ENCODE measurements at regions not wholly inside any gene's neighbourhood (a gene's known extent, or its start where the extent isn't known, plus 50 kb on each side); places are given as distances from the start of the nearest gene placed in this dataset.

DNA sequence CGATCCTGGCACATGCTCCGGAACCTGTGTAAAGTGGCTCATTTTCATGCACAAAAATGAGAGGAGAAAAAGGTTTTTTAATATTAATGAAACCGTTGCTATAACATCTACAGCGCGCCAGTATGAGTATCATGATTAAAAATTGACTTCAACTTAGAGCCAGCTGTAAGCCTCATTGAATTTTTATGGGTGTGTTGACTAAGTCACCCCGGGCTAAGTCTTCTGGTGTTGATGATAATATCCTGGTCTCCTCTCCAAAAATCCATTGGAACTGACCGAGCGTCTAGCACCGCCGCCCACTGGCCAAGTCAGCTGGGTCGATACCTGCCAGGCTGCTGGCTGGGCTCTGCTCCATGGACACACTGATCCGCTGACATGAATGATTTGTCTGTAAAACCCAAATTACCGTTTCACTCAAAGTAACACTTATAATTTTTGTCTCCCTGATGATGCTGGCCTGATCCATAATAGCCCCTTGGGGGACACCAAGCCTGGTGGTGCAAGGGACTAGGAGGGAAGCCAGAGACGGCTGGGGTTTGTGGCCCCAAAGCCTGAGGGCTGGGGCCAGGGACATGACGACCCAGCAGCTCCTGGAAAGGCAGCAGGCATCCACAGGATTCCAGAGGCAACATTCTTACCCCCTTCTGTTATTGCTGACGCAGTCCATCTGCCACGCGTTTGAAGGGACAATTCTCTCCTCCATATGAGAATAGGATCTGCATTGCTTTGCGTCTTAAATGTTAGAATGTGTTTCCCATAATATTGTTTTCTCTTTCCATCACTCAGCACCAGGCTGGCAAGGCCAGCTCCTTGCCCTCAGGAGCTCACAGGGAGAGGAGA lies 131.0 kb upstream of the PPP2R2D start:
- no peaks in the 10 kb centered on the region for H3K36me3 ChIP-seq (replicated peaks; ENCODE audit: control insufficient read depth, insufficient read depth, low read length)
- no peak for DNase-seq
- H3K4me3 ChIP-seq (ENCODE audit: insufficient read depth, low read depth, low read length): no peak overlapping the region
- H3K27me3 ChIP-seq (ENCODE audit: control insufficient read depth, insufficient read depth, low read length): no peaks in the 10 kb centered on the region

- Histone ChIP-seq H3K36me3 (replicated peaks; ENCODE audit: control insufficient read depth, insufficient read depth, low read length) (no peaks in the 10 kb centered on the region), H3K27me3 (ENCODE audit: control insufficient read depth, insufficient read depth, low read length) (no peaks in the 10 kb centered on the region; the same call in 1 of the 2 replicates), H3K4me3 (ENCODE audit: insufficient read depth, low read depth, low read length) (no peak overlapping the region)
- no peak for DNase-seq
Observed at GRCh38 chr10:131770946-131771633, 129.7 kb upstream of the PPP2R2D start.

DNA sequence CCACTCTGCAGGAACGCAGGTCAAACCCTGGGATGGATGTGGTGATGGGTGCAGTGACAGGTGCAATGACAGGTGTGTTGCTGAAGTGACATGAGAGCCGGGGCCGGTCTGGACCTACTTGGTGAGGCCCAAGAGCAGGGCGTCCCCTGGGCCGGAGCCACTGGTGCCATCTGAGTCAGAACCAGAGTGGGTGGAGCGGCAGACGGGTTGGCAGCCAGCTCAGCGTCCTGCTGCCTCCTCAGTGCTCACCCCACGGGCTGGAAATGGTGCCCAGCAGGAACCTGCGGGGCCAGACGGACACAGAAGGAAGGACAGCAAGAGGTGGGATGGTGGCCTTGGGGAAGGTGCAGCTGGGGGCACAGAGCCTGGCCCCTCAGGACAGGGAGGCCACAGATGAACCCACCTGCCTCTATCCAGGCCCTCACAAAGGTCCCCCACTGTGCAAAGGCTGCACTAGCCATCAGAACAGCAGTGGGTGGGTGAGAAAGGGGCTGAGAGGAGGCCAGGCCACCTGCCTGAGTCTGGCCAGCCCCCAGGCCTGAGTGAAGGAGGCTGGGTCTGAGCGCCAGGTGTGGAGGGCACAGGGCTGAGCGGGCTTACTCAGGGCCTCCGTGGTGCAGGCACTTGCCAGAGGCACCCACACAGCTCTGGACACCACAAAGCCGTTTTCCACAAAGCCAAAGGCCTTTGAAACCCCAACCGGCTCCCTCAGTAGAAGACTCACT lies 129.0 kb upstream of the PPP2R2D start:
- Histone ChIP-seq H3K4me3 (ENCODE audit: insufficient read depth, low read depth, low read length) (no peak overlapping the region), H3K36me3 (replicated peaks; ENCODE audit: control insufficient read depth, insufficient read depth, low read length) (no peaks in the 10 kb centered on the region), H3K27me3 (ENCODE audit: control insufficient read depth, insufficient read depth, low read length) (no peaks in the 10 kb centered on the region; the same call in 1 of the 2 replicates)
- DNase-seq: no peak

DNA sequence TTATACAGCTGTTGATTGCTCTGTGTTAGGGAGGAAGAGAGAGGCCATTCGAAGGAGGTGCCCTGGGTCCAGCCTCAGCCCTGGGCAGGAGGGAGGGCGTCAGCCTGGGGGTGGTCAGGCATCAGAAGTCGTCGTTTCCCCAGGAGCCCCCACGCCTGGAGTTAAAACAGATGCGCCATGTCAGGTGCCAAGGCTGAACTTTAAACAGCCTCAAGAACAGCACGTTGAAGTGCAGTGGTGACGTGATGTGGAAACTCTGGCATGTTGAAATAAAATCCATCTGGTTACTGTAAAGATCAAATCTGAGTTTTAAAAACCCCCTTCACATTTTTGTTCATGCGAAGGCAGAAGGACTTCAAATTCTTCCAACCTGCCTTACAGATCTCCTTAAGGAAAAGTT lies 128.4 kb upstream of the PPP2R2D start:
- no peak overlapping the region for H3K4me3 ChIP-seq (ENCODE audit: insufficient read depth, low read depth, low read length)
- no peaks in the 10 kb centered on the region; the same call in 1 of the 2 replicates for H3K27me3 ChIP-seq (ENCODE audit: control insufficient read depth, insufficient read depth, low read length)
- DNase-seq: no peak
- no peaks in the 10 kb centered on the region for H3K36me3 ChIP-seq (replicated peaks; ENCODE audit: control insufficient read depth, insufficient read depth, low read length)

- no peak for DNase-seq
- no peak overlapping the region for H3K4me3 ChIP-seq (ENCODE audit: insufficient read depth, low read depth, low read length)
- no peaks in the 10 kb centered on the region for H3K36me3 ChIP-seq (replicated peaks; ENCODE audit: control insufficient read depth, insufficient read depth, low read length)
- no peaks in the 10 kb centered on the region; the same call in 1 of the 2 replicates for H3K27me3 ChIP-seq (ENCODE audit: control insufficient read depth, insufficient read depth, low read length)
Observed at GRCh38 chr10:131773370-131774343, 127.2 kb upstream of the PPP2R2D start.

DNA sequence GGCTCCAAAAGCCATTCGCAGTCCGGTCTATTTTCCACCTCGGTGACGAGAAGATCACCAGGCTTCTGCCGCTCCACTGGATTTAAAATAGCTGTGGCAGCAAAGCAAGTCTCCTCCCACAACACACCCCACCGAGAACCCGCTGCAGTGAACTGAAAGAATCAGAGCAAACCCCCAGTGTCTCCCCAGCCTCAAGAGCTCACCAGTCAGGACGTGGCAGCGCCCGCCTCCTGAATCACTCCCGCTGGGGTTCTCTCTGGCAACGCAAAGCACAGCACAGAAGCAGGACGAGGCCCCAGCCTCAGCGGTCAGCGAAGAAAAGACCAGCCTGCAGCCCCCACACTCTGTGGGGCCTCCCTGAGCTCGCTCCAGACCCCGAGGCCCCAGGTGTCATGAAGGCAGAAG lies 126.1 kb upstream of the PPP2R2D start:
- Histone ChIP-seq H3K27me3 (ENCODE audit: control insufficient read depth, insufficient read depth, low read length) (no peaks in the 10 kb centered on the region; the same call in 1 of the 2 replicates), H3K36me3 (replicated peaks; ENCODE audit: control insufficient read depth, insufficient read depth, low read length) (no peaks in the 10 kb centered on the region), H3K4me3 (ENCODE audit: insufficient read depth, low read depth, low read length) (no peak overlapping the region)
- no peak for DNase-seq

DNA sequence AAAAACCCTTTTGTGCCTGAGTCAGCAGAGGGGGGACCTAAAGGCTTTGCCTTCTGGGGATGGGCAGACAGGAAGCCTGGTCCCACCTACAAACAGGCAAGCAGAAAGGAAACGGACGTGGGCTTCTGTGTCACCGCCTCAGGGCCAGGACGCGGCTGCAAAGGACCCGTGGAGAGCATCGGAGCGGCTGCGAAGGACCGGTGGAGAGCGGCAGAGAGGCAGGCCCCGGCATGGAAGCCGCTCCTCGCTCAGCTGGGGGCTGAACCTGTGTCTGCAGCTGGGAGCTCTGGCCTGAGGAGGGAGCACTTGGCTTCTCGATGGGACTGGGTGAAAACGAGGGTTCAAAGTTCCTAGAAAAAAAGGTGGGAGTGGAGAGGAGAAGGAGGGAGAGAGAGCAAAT lies 125.4 kb upstream of the PPP2R2D start:
- Histone ChIP-seq H3K27me3 (ENCODE audit: control insufficient read depth, insufficient read depth, low read length) (no peaks in the 10 kb centered on the region; the same call in 1 of the 2 replicates), H3K4me3 (ENCODE audit: insufficient read depth, low read depth, low read length) (no peak overlapping the region), H3K36me3 (replicated peaks; ENCODE audit: control insufficient read depth, insufficient read depth, low read length) (no peaks in the 10 kb centered on the region)
- no peak for DNase-seq

DNA sequence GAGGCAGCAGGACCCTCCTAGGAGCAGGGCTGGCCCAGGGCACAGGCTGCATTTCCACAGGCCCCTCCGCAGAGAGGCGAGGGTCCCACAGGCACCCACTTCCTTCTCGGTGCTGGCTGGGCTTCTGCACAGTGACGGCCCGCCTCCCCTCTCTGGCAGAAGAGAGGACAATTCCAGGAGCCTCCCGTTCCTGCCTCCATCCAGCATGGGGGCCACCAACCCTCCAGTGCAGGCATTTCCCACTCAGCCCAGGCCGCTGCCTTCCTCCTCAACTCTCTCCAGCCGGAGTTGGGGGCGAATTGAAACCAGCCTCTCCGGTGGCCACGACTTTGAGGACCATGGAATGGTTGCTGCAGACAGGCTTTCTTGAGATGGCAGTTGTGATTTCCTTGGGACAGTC lies 125.0 kb upstream of the PPP2R2D start:
- no peak for DNase-seq
- Histone ChIP-seq H3K27me3 (ENCODE audit: control insufficient read depth, insufficient read depth, low read length) (no peaks in the 10 kb centered on the region; the same call in 1 of the 2 replicates), H3K4me3 (ENCODE audit: insufficient read depth, low read depth, low read length) (no peak overlapping the region), H3K36me3 (replicated peaks; ENCODE audit: control insufficient read depth, insufficient read depth, low read length) (no peaks in the 10 kb centered on the region)

DNA sequence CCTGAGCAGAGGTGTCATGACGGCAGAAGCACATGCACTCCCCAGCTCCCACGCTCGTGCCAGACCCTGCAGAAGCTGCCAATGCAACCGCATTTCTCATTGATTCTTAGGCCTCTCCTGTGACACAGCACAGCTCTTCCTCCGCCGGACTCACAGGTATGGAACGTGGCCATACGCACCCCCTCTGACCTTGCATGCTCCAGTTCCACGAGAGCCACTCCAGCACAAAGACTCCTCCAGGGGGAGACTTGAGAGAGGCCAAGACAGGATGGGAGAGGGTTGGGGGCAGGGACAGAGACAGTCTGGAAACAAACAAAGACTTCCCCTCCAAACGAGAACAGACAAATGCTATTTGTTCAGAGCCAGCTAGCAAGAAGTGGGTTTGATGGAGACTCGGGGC lies 124.3 kb upstream of the PPP2R2D start:
- Histone ChIP-seq H3K4me3 (ENCODE audit: insufficient read depth, low read depth, low read length) (no peak overlapping the region), H3K36me3 (replicated peaks; ENCODE audit: control insufficient read depth, insufficient read depth, low read length) (no peaks in the 10 kb centered on the region), H3K27me3 (ENCODE audit: control insufficient read depth, insufficient read depth, low read length) (no peaks in the 10 kb centered on the region; the same call in 1 of the 2 replicates)
- DNase-seq: no peak

DNA sequence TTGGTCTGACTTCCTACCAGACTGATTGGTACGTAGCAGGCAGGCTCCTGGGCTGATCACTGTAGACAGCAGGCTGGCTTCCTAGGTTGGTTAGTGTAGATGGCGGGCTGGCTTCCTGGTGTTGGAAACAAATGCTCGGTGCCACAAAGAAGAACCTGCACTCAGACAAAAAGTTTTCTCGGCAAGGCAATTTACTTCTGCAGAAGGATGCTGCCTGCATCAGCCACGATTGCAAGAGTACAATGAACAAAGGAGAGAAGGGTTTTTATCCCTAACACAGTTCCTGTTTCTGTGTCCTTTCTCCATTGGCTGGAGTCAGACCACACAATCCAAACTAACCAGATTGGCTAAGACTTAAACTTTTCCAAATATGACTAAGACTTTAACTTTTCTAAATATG lies 123.6 kb upstream of the PPP2R2D start:
- no peaks in the 10 kb centered on the region; the same call in 1 of the 2 replicates for H3K27me3 ChIP-seq (ENCODE audit: control insufficient read depth, insufficient read depth, low read length)
- H3K36me3 ChIP-seq (replicated peaks; ENCODE audit: control insufficient read depth, insufficient read depth, low read length): no peaks in the 10 kb centered on the region
- DNase-seq: no peak
- no peak overlapping the region for H3K4me3 ChIP-seq (ENCODE audit: insufficient read depth, low read depth, low read length)

DNA sequence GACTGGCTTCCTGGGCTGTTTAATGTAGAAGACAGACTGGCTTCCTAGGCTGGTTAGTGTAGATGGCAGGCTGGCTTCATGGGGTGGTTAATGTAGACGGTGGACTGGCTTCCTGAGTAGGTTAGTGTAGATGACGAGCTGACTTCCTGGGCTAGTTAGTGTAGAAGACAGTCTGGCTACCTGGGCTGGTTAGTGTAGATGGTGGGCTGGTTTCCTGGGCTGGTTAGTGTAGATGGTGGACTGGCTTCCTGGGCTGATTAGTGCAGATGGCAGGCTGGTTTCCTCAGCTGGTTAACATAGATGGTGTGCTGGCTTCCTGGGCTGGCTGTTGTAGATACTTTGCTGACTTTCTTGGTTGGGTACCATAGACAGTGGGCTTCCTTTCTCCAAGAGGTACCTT lies 122.9 kb upstream of the PPP2R2D start:
- DNase-seq: no peak
- H3K4me3 ChIP-seq (ENCODE audit: insufficient read depth, low read depth, low read length): no peak overlapping the region
- no peaks in the 10 kb centered on the region; the same call in 1 of the 2 replicates for H3K27me3 ChIP-seq (ENCODE audit: control insufficient read depth, insufficient read depth, low read length)
- no peaks in the 10 kb centered on the region for H3K36me3 ChIP-seq (replicated peaks; ENCODE audit: control insufficient read depth, insufficient read depth, low read length)

GRCh38 chr10:131778385-131778784 lies 122.4 kb upstream of the PPP2R2D start:
- Histone ChIP-seq H3K4me3 (ENCODE audit: insufficient read depth, low read depth, low read length) (no peak overlapping the region), H3K36me3 (replicated peaks; ENCODE audit: control insufficient read depth, insufficient read depth, low read length) (no peaks in the 10 kb centered on the region), H3K27me3 (ENCODE audit: control insufficient read depth, insufficient read depth, low read length) (no peaks in the 10 kb centered on the region; the same call in 1 of the 2 replicates)
- DNase-seq: no peak

- no peak for DNase-seq
- no peaks in the 10 kb centered on the region; the same call in 1 of the 2 replicates for H3K27me3 ChIP-seq (ENCODE audit: control insufficient read depth, insufficient read depth, low read length)
- no peaks in the 10 kb centered on the region for H3K36me3 ChIP-seq (replicated peaks; ENCODE audit: control insufficient read depth, insufficient read depth, low read length)
- no peak overlapping the region for H3K4me3 ChIP-seq (ENCODE audit: insufficient read depth, low read depth, low read length)
Observed at GRCh38 chr10:131778842-131779241, 122.0 kb upstream of the PPP2R2D start.
